Erythroblast (primary cell): ENCODE measurements at regions not wholly inside any gene's neighbourhood (a gene's known extent, or its start where the extent isn't known, plus 50 kb on each side); places are given as distances from the start of the nearest gene placed in this dataset.
"Not testable (repeated sequence)": the region's sequence is repeated elsewhere in the genome, so short reads cannot be mapped to it uniquely, and the experiment has no call there.

Source experiments
- DNase-seq, 2 experiments: peaks; one replicate each; lab custom pipeline; 2025; lab: John Stamatoyannopoulos, UW
- GATA1 ChIP-seq: IDR thresholded peaks from 2 replicates; pipeline ENCODE4 v1.6.1; 2011; ENCODE audit warnings: low read depth, mild to moderate bottlenecking, control low read depth, low read length, moderate library complexity
- POLR2A ChIP-seq: IDR thresholded peaks from 2 replicates; pipeline ENCODE4 v1.6.1; 2011; ENCODE audit warnings: mild to moderate bottlenecking, low read length

GRCh38 chr10:106267591-106267990 lies 896.9 kb downstream of the SORCS1 start:
- no peak for DNase-seq
- TF ChIP-seq POLR2A (no peak), GATA1 (no peak)

GRCh38 chr10:106257432-106257831 lies 907.1 kb downstream of the SORCS1 start:
- DNase-seq: not testable (repeated sequence)

GRCh38 chr10:106255111-106255678 lies 909.3 kb downstream of the SORCS1 start:
- TF ChIP-seq POLR2A (no peak), GATA1 (no peak)
- DNase-seq: no peak

GRCh38 chr10:106254071-106254470 lies 910.4 kb downstream of the SORCS1 start:
- no peak for DNase-seq
- TF ChIP-seq POLR2A (no peak), GATA1 (no peak)

- no peak for DNase-seq
- no peak for TF ChIP-seq GATA1
- TF ChIP-seq POLR2A: no peak
Measured at GRCh38 chr10:106252541-106252940, 912.0 kb downstream of the SORCS1 start.

- no peak for TF ChIP-seq GATA1
- TF ChIP-seq POLR2A: no peak
Measured at GRCh38 chr10:106251573-106251972, 912.9 kb downstream of the SORCS1 start.

GRCh38 chr10:106242301-106242700 lies 922.2 kb downstream of the SORCS1 start:
- no peak for DNase-seq
- no peak for TF ChIP-seq GATA1
- no peak for TF ChIP-seq POLR2A

More at GRCh38 chr10:106251573-106251972, 912.9 kb downstream of the SORCS1 start:
- DNase-seq: no peak

- no peak for TF ChIP-seq GATA1
- TF ChIP-seq POLR2A: no peak
- no peak for DNase-seq
Measured at GRCh38 chr10:106226828-106227227, 937.7 kb downstream of the SORCS1 start.

GRCh38 chr10:106226142-106226541 lies 938.4 kb downstream of the SORCS1 start:
- no peak for DNase-seq
- no peak for TF ChIP-seq GATA1
- TF ChIP-seq POLR2A: no peak

- TF ChIP-seq POLR2A (no peak), GATA1 (no peak)
- no peak for DNase-seq
Measured at GRCh38 chr10:106224676-106225075, 939.8 kb downstream of the SORCS1 start.

GRCh38 chr10:106217627-106218026 lies 946.9 kb downstream of the SORCS1 start:
- no peak for TF ChIP-seq POLR2A
- TF ChIP-seq GATA1: no peak

GRCh38 chr10:106216085-106216484 lies 948.4 kb downstream of the SORCS1 start:
- DNase-seq: no peak
- no peak for TF ChIP-seq GATA1
- no peak for TF ChIP-seq POLR2A

More at GRCh38 chr10:106217627-106218026, 946.9 kb downstream of the SORCS1 start:
- DNase-seq: no peak

GRCh38 chr10:106214243-106214642 lies 950.3 kb downstream of the SORCS1 start:
- TF ChIP-seq GATA1 (no peak), POLR2A (no peak)
- no peak for DNase-seq

- no peak for DNase-seq
Measured at GRCh38 chr10:106213493-106213892, 951.0 kb downstream of the SORCS1 start.

GRCh38 chr10:106198275-106198674 lies 966.2 kb downstream of the SORCS1 start:
- TF ChIP-seq POLR2A: no peak
- TF ChIP-seq GATA1: no peak

More at GRCh38 chr10:106213493-106213892, 951.0 kb downstream of the SORCS1 start:
- TF ChIP-seq POLR2A (no peak), GATA1 (no peak)

More at GRCh38 chr10:106198275-106198674, 966.2 kb downstream of the SORCS1 start:
- DNase-seq: no peak
